NAMALWA (cell line): ENCODE measurements at regions not wholly inside any gene's neighbourhood (a gene's known extent, or its start where the extent isn't known, plus 50 kb on each side); places are given as distances from the start of the nearest gene placed in this dataset.

Source experiments
- DNase-seq: peaks from one replicate; pipeline ENCODE4 v3.0.0-alpha.2; 2015; ENCODE audit warnings: low spot score

DNA sequence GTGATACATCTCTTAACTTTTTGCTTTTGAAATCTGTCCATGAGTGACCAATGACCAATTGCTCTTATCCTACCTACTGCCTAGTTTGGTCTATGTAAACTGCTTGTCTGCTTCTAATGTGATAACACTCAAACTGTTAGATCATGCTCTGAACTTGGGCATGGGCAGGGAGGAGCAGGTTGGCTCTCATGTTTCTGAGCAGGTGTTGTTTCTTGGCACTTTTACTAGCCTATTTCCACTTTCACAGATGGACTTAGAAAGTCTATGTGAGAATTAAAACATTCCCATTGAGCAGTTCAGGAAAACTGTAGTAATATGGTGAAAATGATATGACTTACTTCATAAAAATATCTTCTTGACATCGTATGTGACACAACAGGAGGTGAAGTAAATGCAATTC lies 538.4 kb downstream of the HACE1 start:
- no peak for DNase-seq

DNA sequence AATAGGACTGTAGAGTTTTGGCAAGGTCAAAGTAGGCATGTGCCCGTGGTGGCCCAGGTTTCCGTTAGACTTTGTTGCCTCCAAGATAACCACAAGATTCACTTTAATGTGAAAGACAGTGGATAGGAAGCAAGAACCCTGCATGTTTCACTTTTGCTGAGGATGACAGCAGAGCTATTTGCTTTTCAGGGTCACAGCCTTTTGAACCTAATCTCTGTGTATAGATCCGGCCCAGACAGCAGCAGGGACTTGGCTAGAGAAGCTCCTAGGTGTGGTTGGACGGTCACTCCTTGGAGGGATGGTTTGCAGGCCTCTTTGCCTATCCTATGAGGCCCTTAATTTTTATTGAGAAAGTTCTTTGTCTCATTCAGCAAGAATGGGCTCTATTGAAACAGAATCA lies 538.8 kb downstream of the HACE1 start:
- no peak for DNase-seq

DNA sequence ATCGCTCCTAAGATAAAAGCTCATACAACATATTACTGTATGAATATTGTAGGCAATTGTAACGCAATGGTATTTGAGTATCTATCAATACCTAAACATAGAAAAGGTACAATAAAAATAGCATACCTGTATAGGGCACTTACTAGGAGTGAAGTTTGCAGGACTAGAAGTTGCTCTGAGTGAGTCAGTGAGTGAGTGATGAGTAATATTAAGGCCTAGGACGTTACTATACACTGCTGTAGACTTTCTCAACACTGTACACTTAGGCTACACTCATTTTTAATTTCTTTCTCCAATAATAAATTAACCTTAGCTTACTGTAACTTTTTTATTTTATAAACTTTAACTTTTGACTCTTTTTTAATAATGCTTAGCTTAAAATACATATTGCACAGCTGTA lies 546.9 kb downstream of the HACE1 start:
- no peak for DNase-seq

DNA sequence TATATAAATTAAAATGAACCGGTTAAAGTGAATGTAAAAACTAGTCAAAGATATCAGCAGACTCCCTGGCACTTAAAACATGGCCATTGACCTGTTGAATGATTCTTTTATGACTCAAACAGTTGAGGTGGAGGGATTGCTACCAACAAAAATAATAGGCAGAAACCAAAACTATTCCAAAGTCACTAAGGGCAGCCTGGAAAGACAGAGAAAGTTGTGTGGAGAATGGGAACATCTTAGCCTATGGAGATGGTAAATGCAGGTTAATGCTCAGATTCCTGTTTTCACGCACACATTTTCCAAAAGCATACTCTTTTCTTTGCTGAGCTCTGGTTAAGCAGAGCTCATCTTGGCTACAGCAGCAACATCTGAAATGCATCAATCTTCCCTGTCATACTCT lies 553.5 kb downstream of the HACE1 start:
- no peak for DNase-seq

DNA sequence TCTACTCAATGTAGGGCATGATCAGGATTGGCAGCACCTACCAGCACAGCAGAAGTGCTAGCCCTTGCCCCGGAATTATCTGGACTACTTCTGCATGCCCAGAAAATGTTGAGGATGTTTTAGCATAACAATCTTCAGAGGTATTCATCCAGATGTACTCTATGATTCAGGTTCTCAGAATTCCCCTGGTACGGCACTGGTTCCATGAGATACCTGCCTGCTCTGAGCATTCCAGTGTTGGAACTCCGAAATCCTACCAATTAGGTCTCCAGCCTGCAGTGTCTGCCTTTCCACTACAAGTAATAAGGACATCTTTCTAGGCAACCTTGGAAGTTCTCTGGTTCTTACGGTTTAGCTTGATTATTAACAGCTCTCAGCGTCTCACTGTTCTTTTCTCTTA lies 554.5 kb downstream of the HACE1 start:
- DNase-seq, result no peak

DNA sequence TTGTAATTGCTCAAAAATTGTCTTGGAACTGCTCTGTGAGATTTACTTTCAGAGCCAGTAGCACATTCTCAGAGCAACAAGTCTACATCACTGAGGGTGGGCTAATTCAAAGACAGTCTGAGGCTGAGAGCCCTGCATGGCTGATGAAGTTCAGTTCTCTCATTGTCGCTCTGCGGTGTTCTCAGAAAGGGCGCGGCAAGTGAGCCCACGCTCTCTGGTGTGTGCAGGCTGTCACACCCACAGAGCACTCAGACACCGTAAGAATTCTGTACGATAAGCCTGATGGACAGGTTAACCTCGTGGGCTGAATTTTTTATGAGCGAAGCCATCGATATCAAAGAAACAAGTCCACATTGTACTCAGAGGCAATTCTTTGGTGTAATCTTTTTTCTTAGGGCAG lies 557.8 kb downstream of the HACE1 start:
- no peak for DNase-seq

DNA sequence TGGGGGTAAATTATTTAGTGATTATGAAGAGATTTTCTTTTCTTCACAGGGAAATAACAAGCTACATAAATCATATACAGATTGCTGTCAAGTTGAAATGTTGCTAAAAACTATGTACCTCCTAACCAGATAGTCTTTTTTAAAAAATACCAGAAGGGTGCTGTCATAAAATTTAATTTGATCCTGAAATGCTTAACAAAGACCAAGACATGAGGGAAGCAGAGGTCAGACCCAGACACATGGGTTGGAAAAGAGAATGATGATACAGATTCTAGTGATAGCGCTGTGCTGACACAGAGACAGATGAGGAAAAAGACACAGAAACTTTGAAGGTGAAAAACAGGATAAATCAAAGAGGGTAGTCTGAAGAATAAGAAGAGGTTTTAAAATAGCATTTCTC lies 573.1 kb downstream of the HACE1 start:
- DNase-seq, result no peak

DNA sequence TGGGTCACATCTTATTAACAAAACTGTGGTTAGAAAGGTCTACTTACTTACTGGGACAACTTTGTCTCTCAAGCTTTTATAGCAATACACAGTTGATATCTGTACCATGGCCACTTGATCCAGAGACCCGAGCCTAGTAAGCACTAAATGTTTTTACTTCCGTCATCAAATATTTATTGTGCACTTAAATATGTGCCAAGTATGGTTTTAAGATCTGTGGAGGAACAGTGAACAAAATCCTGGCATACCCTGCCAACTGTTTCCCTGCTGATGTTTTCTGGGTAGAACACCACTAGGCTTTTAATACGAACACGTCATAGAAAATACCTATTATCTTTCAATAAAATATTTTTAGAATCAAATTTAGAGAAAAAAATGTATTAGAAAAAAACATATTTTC lies 574.8 kb downstream of the HACE1 start:
- DNase-seq, result no peak

DNA sequence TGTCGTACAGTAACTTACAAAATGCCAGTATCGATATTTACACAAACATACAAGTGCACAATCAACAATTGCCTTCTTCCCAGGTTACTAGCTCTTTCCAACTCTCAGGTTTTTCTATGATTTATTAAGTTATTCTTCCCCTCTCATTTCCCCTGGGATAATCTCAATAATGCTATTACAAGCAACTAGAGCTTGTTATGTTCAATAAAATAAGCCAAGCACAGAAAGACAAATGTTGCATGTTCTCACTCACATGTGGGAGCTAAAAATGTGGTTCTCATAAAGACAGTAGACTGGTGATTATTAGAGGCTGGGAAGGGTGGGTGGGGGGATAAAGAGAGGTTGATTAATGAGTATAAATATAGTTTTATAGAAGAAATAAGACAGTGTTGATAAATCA lies 577.1 kb downstream of the HACE1 start:
- DNase-seq, result no peak

DNA sequence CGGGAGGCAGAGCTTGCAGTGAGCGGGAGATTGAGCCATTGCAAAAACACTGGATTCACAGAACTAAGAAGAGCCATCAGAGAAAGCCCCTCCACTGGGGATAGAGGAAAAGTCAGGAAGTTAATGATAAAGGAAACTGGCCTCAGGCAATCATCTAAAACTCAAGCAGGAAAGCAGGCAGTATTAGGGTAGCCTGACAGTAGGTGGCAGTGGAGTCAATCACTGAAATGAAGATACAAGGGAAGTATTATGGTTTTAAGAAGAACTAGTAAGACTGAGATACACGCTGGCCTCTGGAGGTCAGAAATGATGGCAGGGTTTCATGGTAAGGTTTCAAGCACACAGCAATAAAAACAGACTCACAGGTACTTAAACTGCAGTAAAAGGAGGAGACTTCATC lies 578.3 kb downstream of the HACE1 start:
- DNase-seq, result no peak

DNA sequence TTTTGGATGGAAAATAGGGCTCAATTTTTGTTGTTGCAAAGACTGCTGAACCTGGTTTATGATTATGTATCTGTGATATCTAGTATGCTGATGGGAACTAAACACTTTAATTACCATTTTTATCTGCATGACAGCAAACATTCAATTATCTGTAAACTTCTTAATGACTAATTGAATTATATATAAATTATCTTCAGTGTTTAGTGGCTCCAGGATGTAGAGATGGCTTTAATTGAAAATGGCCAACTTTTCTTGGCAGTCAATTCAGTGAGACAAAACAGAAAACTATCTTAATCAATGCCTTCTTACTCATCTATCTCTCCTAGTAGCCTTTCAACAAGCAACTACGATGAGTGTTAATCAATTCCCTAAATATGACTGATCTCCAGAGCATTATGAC lies 591.3 kb downstream of the HACE1 start:
- no peak for DNase-seq

DNA sequence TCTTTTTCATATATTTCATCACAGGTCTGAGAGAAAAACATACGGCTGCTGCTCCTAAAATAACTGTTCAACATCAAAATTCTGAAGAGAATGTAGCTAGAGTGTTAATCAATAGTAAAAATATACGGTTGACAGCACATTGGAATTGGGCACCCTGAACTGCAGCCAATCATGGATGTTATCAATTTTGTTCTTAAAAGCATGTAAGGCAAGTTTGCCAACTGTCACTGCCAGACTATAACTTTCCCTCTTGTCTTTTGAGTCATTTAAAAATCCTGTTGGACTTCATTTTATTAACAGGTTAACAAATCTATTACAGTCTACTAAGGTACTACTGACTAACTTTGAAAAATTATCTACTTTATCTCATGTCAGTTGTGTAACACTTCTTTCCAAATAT lies 592.8 kb downstream of the HACE1 start:
- no peak for DNase-seq

DNA sequence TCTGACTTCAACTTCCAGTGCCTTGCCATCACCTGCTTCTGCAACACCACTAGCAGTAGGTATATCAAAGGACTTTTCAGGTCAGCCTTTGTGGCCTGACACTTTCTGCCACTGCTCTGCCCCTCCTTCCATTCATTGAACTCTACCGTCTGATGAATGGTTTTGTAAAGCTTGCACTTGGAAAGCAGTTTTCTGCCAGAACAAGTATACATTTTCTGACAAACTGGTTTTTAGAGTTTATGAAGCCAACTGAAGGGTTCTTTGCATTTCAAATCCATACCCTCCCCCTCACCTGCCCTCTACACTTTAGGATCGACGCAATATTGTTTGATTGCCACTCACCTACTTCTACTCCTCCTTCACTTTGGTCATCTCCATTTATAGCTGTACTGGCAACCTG lies 603.1 kb downstream of the HACE1 start:
- DNase-seq, result no peak

DNA sequence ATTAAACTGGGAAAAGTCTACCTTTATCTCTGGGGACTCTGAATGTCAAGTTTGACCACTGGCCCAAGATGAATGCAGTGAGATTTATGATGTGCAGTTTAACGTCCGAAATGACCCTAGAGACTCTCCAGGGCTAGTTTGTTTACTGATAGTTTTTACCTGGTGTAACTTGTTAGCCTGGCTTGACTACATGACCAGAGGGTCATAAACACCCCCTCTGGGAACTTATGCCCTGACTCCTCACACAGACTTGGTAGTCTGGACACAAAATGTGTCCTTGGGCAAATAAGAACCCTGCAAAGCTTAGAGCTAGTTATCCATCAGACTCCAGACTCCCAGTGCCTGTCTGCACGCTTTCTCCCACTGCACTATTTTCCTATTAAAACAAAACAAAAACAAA lies 606.5 kb downstream of the HACE1 start:
- no peak for DNase-seq

DNA sequence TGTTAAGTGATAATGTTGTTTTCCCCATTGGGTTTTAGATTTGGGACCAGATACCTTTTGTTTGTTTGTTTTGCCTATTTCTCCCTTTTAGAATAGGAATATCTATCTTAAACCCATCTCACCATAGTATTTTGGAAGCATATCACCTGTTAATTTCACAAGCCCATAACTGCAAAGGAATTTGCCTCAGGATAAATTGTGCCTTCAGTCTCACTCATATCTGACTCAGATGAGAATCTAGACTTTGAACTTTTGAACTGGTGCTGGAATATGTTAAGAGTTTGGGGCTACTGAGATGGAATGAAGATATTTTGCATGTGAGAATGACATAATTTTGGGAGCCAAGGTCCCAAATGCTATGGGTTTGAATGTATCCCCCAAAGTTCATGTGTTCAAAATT lies 607.4 kb downstream of the HACE1 start:
- no peak for DNase-seq

DNA sequence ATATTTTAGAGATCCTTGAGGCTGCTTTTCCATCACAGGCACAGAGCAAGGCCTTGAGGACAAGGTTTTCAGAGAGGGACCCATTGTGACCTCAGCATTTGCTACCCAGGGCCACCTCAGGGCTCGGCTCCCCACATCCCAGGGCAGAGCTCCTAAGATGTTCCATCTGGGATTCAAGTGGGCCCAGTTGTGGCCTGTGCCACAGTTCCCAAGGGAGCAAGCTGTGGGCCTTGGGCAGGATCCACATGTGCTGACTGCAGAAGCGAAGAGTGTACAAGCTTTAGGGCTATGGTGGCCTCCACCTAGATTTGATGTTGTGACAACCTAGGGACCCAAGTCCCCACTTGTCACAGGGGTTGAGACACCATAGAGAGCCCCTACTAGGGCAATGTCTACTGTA lies 608.1 kb downstream of the HACE1 start:
- no peak for DNase-seq

DNA sequence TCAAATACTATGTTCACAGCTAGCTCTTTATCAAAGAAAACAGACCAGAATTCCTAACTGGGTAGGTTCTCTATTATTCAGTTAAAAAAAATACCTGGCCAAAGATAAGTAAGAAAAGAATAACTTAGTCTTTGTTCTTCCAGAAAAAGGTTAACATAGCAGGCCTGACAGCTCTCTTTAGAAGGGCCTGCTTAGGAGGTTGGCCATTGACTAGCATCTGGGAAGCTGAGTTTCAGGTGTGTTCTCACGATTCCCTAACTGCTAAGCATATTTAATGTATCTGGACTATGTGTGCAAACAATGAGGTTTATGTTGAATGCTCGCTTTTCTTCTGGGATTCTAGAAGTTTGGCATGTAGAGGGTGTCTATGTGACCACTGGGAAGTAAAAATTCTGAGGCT lies 618.9 kb downstream of the HACE1 start:
- no peak for DNase-seq

DNA sequence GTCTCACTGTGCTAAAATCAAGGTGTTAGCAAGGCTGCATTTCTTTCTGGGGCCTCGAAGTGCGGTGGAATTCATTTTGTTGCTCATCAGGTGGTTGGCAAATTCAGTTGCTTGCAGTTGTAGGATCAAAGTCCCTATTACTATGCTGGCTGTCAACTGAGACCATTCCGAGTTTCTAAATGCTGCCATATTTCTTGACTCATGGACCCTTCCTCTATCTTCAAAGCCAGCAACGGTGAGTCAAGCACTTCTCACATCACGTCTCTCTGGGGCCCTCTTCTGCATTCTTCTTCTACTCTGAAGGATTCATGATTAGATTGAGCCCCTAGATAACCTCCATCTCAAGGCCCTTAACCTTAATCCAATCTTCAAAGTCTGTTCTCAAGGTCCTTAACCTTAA lies 619.7 kb downstream of the HACE1 start:
- no peak for DNase-seq

DNA sequence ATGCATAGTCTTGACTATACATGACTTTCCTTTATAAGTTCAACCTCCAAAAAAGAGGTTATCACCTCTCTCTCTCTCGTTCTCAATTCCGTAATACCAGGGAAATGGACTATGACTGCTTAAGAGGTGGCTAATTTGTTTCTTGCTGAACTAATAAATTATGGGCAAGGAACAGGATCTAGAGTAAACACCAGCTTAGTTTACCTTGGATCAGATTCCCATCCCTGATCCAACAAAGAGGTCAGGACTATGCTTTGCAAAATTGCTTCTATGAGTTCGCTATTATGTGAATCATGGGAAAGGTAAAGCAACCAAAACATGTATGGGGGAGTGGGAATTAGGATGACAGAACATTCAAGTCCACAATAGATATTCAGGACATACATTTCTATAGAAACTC lies 630.7 kb downstream of the HACE1 start:
- DNase-seq, result no peak

DNA sequence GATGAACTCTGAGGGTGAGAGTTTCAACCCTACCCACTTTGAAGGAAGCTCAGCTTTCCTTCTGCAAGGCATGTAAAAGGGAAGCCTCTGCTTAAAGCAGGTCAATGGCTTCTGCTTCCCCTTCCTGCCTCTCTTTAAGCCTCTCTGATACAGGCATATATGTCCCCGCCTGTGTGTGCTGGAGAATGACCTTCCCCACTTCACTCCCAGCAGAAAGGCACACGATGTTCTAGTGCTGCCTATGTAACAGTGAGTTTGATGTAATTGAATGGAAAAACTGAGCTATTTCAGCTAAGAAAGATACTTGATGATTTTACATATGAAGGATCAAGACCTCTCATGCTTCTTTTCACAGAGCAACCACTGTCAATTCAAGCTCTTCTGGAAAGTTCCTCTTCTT lies 632.2 kb downstream of the HACE1 start:
- no peak for DNase-seq

DNA sequence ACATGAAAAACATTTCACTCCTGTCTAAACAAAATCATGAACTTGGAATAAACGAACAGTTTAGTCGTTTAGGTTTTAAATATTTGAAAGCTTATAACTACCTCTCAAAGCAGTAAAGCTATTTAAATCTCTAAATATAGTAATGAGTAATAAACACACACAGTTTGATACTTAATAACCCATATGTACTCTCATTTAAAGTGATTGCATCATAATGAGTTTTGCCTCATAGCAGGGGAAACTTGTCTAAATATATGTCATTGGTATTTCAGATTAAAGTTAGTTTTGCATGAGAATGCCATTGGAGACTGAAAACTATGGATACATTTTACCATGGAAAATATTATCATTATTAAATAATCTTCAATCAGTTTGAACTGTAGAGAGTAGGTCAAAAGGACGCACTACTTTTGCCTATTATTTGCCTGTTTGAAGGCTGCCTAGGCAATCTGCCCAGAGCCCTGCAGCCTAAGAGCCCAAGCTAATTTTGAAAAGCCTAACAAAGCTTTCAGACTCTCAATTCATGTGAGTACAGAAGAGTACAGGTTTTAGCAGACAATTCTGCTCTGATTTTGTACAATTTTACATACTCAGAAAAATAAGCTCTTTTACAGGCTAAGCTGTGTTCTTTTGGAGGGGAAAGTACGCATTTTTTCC lies 632.8 kb downstream of the HACE1 start:
- no peak for DNase-seq

DNA sequence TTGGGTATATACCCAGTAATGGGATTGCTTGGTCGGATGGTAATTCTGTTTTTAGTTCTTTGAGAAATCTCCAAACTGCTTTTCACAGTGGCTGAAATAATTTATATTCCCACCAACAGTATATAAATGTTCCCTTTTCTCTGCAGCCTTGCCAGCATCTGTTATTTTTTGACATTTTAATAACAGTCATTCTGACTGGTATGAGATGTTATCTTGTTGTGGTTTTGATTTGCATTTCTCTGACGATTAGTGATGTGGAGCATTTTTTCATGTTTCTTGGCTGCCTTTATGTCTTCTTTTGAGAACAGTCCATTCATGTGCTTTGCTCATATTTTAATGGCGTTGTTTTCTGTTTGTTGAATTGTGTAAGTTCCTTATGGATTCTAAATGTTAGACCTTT lies 641.6 kb downstream of the HACE1 start:
- no peak for DNase-seq

DNA sequence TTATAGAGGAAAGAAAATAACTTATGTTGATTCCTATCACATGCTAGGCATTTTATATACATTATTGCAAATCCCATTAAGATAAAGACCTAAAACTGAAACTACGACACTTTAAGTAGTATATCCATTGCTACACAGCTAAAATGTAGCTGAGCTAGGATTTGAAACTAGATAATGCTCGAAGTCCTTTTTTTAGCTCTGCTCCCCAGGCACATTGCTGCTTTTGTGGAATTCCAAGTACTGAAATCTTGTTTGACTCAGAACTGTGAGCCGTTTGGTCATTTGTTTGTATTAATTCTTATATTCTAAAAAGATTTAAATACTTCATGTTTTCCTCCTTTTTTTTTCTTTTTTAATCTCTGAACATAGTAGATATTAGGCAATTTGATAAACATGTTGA lies 644.8 kb downstream of the HACE1 start:
- no peak for DNase-seq

DNA sequence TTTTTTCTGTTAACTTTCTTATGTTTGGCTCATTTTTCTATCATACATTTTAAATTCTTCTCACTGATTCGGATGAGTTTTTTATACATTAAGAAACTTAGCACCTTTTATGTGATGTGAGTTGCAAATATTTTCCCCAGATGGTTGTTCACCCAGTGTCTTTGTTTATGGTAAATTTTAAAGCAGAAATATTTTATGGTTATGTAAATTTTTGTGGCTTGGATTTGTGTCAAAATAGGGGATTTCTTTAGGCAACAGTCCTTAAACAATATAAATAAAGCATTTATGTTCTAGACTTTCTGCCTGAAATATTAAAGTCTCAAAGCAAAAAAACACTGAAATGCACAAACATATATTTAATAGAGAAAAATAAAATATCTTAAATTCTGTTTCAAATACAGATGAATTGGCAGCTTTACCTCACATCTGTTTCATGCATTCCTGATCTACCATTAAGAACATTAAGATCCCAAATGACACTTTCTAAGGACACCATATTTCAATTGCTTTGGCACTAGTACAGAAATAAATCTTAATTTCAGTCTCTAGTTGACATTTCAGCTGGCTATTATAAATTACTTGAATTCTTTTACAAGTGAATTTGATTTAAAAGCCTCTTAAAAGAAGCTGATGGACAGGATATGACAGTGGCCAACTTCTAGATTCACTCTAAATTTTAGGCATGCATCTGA lies 646.6 kb downstream of the HACE1 start:
- no peak for DNase-seq
